Neural crest cell (in vitro differentiated cells): ENCODE measurements at regions not wholly inside any gene's neighbourhood (a gene's known extent, or its start where the extent isn't known, plus 50 kb on each side); places are given as distances from the start of the nearest gene placed in this dataset.

Source experiments
- DNase-seq: peaks from one replicate; pipeline ENCODE4 v3.0.0; 2021; ENCODE audit warnings: low read depth, mixed read lengths, low spot score
- H3K27ac Mint-ChIP-seq: one replicate; pipeline ENCODE4 v1.8.0; 2021; ENCODE audit warnings: mild to moderate bottlenecking, mixed read lengths; ENCODE audit not compliant: unreplicated experiment
- H3K27me3 Mint-ChIP-seq: 2 replicates; pipeline ENCODE4 v1.8.0; 2021; ENCODE audit warnings: low read depth, mild to moderate bottlenecking, mixed read lengths
- H3K36me3 Mint-ChIP-seq: 2 replicates; pipeline ENCODE4 v1.8.0; 2021; ENCODE audit warnings: low read depth, mild to moderate bottlenecking, mixed read lengths
- H3K4me1 Mint-ChIP-seq: 2 replicates; pipeline ENCODE4 v1.8.0; 2021; ENCODE audit warnings: mixed read lengths
- H3K4me3 Mint-ChIP-seq: one replicate; pipeline ENCODE4 v1.8.0; 2021; ENCODE audit warnings: mild to moderate bottlenecking, mixed read lengths
- H3K9me3 Mint-ChIP-seq: 2 replicates; pipeline ENCODE4 v1.8.0; 2021; ENCODE audit warnings: mixed read lengths
- CTCF ChIP-seq: fragments of 200-600 bp; sonication (generic); conservative IDR thresholded peaks from 2 replicates; pipeline ENCODE4 v1.5.0; 2021; ENCODE audit warnings: antibody characterized with exemption, mild to moderate bottlenecking

GRCh38 chr6:119643876-119644275, 294.3 kb upstream of the MAN1A1 start:
- Mint-ChIP-seq H3K27ac (no peak overlapping the region), H3K27me3 (no peaks in the 10 kb centered on the region), H3K4me1 (peaks cover 3% of the 10 kb centered on the region), H3K36me3 (no peaks in the 10 kb centered on the region), H3K9me3 (peaks cover 3% of the 10 kb centered on the region), H3K4me3 (no peak overlapping the region)
- TF ChIP-seq CTCF = no peak
- DNase-seq = no peak

DNA sequence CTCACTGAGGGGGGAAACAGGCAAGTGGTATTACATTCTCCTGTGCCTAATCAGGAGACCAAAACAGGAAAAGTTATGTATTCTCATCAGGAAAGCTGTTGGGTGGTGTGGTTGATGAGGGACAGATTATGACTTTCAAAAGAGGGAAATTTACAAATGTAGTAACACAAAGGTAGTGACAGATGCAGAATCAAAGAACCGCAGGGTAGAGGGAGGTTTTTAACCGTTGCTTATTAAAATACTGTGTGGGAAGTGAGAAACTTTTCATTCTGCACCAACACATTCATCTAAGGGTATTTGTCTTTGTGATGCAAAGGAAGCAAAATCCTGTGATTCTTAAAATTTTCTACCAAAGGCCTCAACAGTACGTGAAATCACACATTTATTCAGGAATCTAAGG, 288.2 kb upstream of the MAN1A1 start:
- TF ChIP-seq CTCF = no peak
- Mint-ChIP-seq H3K27ac (peak overlapping the region; percentile 57), H3K36me3 (no peaks in the 10 kb centered on the region), H3K4me3 (no peak overlapping the region), H3K4me1 (peaks cover 1% of the 10 kb centered on the region), H3K9me3 (peaks cover 1% of the 10 kb centered on the region), H3K27me3 (no peaks in the 10 kb centered on the region)
- no peak for DNase-seq

- no peaks in the 10 kb centered on the region for H3K9me3 Mint-ChIP-seq
- no peaks in the 10 kb centered on the region for H3K27me3 Mint-ChIP-seq
- TF ChIP-seq CTCF = no peak
- H3K36me3 Mint-ChIP-seq = no peaks in the 10 kb centered on the region
- H3K27ac Mint-ChIP-seq = no peak overlapping the region
- no peaks in the 10 kb centered on the region for H3K4me1 Mint-ChIP-seq
- no peak overlapping the region for H3K4me3 Mint-ChIP-seq
- DNase-seq = no peak
Measured at GRCh38 chr6:119636060-119636459, 286.5 kb upstream of the MAN1A1 start.

DNA sequence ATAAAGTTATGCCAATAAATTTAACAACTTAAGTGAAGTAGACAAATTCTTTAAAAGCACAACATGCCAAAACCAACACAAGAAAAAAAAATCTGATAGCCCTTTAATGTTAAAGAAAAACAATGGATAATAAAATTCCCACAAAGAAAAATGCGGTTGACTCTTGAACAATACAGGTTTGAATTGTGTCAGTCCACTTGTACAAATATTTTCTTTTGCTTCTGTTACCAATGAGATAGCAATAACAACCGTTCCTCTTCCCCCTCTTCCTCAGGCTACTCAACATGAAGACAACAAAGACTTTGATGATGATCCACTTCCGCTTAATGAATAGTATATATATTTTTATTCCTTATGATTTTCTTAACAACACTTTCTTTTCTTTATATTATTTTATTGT, 283.9 kb upstream of the MAN1A1 start:
- no peak for DNase-seq
- Mint-ChIP-seq H3K27ac (no peak overlapping the region), H3K4me1 (no peaks in the 10 kb centered on the region), H3K4me3 (no peak overlapping the region), H3K36me3 (no peaks in the 10 kb centered on the region), H3K9me3 (no peaks in the 10 kb centered on the region), H3K27me3 (no peaks in the 10 kb centered on the region)
- no peak for TF ChIP-seq CTCF

DNA sequence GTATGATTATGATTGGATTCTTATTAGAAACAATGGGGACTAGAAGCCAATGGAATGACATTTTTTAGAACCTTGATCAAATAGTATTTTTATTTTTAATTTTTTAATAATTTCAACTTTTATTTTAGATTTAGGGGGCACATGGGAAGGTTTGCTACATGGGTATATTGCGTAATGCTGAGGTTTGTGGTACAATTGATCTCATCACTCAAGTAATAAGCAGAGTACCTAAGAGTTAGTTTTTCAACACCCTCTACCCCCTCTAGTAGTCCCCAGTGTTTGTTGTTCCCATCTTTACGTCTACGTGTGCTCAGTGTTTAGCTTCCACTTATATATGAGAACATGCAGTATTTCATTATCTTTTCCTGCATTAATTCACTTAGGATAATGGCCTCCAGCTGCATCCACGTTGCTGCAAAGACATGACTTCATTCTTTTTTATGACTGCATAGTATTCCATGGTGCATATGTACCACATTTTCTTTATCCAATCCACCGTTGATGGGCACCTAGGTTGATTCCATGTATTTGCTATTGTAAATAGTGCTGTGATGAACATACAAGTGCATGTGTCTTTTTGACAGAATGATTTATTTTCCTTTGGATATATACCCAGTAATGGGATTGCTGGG, 281.1 kb upstream of the MAN1A1 start:
- Mint-ChIP-seq H3K4me3 (no peak overlapping the region), H3K9me3 (no peaks in the 10 kb centered on the region), H3K4me1 (no peaks in the 10 kb centered on the region), H3K27ac (no peak overlapping the region), H3K27me3 (no peaks in the 10 kb centered on the region), H3K36me3 (no peaks in the 10 kb centered on the region)
- no peak for TF ChIP-seq CTCF
- DNase-seq = no peak
